DOHH2 (cell line): ENCODE measurements at regions not wholly inside any gene's neighbourhood (a gene's known extent, or its start where the extent isn't known, plus 50 kb on each side); places are given as distances from the start of the nearest gene placed in this dataset.

Experiments
- CTCF ChIP-seq: fragments of 200-600 bp; sonication (generic); IDR thresholded peaks from one replicate; pipeline ENCODE4 v1.5.1; 2014; ENCODE audit warnings: antibody characterized with exemption, mild to moderate bottlenecking, low read depth, low read length; ENCODE audit not compliant: poor library complexity, severe bottlenecking
- EZH2phosphoT487 ChIP-seq: fragments of 200-600 bp; sonication (generic); IDR thresholded peaks from 2 replicates; pipeline ENCODE4 v1.6.1; 2017; ENCODE audit warnings: borderline replicate concordance, mild to moderate bottlenecking, antibody characterized with exemption, low read length, moderate library complexity, mixed read lengths

- TF ChIP-seq CTCF = no peak
- TF ChIP-seq EZH2phosphoT487 = no peak
Measured at GRCh38 chr7:106375499-106375898, 90.7 kb upstream of the NAMPT start.
